Activated CD4-positive, CD25-positive, alpha-beta regulatory T cell (primary cell): ENCODE measurements at regions not wholly inside any gene's neighbourhood (a gene's known extent, or its start where the extent isn't known, plus 50 kb on each side); places are given as distances from the start of the nearest gene placed in this dataset.
"Not testable (repeated sequence)": the region's sequence is repeated elsewhere in the genome, so short reads cannot be mapped to it uniquely, and the experiment has no call there.

Experiments
- DNase-seq, 4 experiments: peaks; one replicate each; lab custom pipeline; 2025; lab: John Stamatoyannopoulos, UW

GRCh38 chrX:56343219-56343618 lies 111.1 kb downstream of the KLF8 start:
- no peak for DNase-seq

GRCh38 chrX:56343664-56344063 lies 111.5 kb downstream of the KLF8 start:
- no peak for DNase-seq

DNA sequence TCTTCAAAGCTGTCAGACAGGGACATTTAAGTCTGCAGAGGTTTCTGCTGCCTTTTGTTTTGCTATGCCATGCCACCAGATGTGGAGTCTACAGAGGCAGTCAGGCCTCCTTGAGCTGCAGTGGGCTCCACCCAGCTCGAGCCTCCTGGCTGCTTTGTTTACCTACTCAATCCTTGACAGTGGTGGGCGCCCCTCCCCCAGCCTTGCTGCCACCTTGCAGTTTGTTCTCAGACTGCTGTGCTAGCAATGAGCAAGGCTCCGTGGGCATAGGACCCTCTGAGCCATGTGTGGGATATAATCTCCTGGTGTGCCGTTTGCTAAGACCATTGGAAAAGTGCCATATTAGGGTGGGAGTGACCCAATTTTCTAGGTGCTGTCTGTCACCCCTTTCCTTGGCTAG lies 126.0 kb downstream of the KLF8 start:
- not testable (repeated sequence) for DNase-seq

DNA sequence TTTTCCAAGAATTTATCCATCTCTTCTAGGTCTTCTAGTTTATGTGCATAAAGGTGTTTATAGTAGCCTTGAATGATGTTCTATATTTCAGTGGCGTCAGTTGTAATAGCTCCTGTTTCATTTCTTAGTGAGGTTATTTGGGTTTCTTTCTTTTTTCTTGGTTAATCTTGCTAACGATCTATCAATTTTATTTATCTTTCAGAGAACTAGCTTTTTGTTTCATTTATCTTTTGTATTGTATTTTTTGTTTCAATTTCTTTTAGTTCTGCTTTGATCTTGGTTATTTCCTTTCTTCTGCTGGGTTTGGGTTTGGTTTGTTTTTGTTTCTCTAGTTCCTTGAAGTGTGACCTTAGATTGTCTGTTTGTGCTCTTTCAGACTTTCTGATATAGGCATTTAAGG lies 133.0 kb downstream of the KLF8 start:
- not testable (repeated sequence) for DNase-seq

DNA sequence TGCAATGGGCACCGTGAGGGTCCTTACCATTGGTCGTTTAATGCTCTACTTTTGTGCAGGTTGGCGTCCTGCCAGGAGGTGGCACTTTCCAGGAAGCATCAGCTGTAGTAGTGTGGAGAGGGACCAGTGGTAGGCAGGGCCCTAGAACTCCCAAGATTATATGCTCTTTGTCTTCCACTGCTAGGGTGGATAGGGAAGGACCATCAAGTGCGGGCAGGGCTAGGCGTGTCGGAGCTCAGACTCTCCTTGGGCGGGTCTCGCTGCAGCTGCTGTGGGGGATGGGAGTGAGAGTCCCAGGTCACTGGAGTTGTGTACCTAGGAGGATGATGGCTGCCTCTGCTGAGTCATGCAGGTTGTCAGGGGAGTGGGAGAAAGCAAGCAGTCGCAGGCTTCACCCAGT lies 134.7 kb downstream of the KLF8 start:
- DNase-seq, result no peak

DNA sequence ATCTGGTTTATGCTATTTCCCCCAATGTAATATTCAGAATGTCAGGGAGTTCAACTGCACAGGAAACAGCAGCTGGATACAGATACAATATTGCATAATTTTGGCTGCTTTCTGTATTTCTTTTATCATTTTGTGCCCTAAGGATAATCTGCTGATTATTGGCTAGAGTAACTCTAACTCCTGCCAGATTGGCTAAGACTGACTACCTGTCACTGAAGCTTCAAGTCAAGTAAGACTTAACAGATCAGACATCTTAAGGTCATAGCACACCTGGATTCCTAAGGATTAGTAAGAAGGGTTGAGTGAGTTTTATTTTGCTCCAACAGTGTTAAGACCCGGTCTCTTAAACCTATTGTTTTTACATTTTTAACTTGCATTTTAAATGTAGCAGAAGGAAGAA lies 136.8 kb downstream of the KLF8 start:
- no peak for DNase-seq

- DNase-seq, result not testable (repeated sequence)
These were observed 148.0 kb downstream of the KLF8 start for GRCh38 chrX:56379984-56380780.

DNA sequence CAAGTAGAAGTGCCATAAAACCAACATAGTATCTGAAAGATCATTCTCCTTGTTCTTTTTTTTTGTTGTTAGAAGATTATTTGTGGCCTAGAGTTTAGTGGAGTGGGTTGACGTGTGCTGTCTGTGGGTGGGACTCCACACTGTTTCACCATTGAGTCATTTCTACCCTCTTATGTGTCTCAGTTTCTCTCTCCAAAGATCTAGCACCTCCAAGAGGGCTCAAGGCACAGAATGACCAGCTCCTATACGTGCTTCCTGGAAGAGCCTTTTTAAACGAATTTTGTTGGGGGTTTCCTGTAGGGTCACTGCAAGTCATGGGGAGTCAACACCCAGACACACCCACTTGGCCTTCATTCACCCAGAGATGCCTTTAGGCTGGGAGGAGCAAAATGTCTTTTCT lies 150.1 kb downstream of the KLF8 start:
- DNase-seq, result no peak

DNA sequence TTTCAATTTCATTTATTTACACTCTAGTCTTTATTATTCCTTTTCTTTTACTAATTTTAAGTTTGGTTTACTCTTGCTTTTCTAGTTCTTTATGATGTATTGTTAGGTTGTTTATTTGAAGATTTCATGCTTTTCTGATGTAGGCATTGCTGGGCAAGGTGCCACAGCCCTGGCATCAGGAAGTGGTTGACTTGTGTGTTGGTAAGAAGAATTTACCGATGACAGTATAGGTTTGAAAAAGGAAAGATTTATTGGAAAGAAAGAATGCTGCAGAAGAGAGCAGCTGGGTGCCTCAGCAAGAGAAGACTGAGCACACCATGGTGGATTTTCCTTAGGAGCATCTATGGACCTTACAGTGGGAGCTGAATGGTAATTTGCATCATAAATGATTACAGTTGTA lies 153.2 kb downstream of the KLF8 start:
- peak in 2 of 4 experiments; percentile 1 to 3 for DNase-seq

DNA sequence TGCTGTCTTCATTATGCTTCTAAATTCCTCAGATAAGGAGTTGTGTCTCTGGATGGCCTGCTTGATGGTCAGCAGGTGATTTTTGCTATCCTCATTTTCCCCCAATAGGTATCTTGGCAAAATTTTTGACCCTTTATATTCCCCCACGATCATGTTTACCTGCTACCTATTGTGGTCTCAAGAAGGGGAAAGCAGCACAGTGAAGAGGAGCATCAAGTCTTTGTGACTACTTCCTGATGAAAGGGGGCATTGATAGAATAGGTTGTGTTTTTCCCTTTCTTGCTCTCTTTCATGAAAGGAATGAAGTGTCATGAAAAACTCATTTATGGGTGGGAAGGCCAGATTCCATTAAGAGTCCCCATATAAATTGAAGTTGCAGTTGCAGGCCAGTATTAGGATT lies 153.8 kb downstream of the KLF8 start:
- no peak for DNase-seq

DNA sequence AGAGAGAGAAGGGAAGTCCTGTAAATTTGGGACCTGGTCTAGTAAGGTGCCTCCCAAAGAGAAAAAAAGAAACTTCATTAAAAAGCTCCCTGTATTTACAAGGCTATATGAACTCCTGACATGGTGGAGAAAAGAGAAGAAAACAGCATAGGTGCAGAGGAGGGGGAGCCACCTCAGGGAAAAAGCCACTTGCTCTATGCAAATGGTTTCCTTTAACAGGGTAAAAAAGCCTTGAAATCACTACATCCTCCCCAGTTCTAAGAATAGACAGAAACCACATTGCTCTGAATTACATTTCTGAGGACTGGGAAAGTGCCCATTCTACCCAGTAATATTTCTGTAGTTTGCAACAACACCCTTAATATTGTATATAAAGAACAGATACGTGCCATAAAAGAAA lies 165.5 kb downstream of the KLF8 start:
- DNase-seq, result peak in 1 of 4 experiments; percentile 0

GRCh38 chrX:56402207-56402606 lies 161.2 kb upstream of the UBQLN2 start:
- no peak for DNase-seq

DNA sequence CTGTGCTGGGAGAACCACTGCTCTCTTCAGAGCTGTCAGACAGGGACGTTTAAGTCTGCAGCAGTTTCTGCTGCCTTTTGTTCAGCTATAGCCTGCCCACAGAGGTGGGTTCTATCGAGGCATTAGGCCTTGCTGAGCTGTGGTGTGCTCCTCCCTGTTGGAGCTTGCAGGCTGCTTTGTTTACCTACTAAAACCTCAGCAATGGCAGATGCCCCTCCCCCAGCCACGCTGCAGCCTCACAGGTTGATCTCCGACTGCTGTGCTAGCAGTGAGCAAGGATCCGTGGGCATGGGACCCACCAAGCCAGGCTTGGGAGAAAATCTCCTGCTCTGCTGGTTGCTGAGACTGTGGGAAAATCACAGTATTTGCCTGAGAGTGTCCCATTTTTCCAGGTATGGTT lies 133.8 kb upstream of the UBQLN2 start:
- no peak for DNase-seq

GRCh38 chrX:56451981-56452380 lies 111.4 kb upstream of the UBQLN2 start:
- not testable (repeated sequence) for DNase-seq

- DNase-seq, result no peak
These were observed 101.0 kb upstream of the UBQLN2 start for GRCh38 chrX:56462389-56462788.

DNA sequence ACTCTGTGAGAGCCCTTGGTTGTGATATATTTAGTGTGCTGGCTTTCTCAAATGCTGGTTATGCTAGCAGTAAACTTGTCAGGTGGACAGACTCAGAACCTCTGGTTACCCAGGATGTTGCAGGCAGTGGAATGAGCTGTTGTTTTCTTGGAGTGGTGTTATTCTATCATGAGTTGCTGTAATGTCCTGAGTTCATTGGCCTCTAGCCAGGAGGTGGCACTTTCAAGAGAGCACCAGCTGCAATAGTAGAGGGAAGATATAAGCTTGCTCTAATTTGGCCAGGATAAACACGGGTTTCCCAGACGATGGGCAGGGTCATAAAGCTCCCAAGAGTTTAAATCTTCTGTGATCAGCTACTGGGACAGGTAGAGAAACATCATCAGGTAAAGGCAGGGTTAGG lies 95.0 kb upstream of the UBQLN2 start:
- DNase-seq, result no peak

DNA sequence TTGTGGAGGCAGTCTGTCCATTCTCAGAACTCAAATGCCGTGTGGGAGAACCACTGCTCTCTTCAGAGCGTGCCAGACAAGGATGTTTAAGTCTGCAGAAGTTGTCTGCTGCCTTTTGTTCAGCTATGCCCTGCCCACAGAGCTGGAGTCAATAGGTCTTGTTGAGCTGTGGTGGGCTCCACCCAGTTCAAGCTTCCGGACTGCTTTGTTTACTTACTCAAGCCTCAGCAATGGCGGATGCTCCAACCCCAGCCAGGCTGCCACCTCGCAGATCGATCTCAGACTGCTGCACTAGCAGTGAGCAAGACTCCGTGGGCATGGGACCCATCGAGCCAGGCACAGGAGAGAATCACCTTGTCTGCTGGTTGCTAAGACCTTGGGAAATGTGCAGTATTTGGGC lies 68.5 kb upstream of the UBQLN2 start:
- DNase-seq, result not testable (repeated sequence)

GRCh38 chrX:56498756-56499155 lies 64.7 kb upstream of the UBQLN2 start:
- no peak for DNase-seq

DNA sequence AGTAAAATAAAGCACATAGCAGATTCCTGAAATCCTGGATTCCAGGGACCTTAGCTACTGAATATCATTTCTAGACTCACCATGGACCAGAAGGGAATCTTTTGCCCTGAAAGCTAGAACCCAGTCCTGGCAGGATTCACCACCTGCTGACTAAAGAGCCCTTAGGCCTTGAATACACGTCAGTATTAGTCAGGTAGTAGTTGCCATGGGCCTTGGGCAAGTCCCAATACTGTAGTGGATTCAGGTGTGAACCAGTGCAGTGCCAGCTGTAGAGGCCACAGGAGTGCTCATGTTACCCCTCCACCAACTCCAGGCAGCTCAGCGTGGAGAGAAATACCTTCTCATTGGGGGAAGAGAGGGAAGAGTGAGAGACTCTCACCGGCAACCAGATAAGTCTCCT lies 64.1 kb upstream of the UBQLN2 start:
- DNase-seq, result no peak

GRCh38 chrX:56503941-56504673 lies 59.3 kb upstream of the UBQLN2 start:
- DNase-seq, result no peak

DNA sequence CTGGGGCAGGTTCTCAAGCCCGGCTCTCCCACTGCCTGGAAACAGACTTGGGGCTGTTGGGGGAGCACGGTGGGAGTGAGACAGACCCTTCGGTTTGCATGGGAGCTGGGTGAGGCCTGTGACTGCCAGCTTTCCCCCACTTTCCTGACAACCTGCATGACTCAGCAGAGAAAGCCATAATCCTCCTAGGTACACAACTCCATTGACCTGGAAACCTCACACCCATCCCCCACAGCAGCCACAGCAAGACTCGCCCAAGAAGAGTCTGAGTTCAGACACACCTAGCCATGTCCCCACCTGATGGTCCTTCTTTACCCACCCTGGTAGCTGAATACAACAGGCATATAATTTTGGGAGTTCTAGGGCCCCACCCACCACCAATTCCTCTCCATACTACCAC lies 57.6 kb upstream of the UBQLN2 start:
- no peak for DNase-seq
